ENCODE measurements at regions not wholly inside any gene's neighbourhood (a gene's known extent, or its start where the extent isn't known, plus 50 kb on each side); places are given as distances from the start of the nearest gene placed in this dataset.

GRCh38 chr1:182249201-182249676 lies 142.4 kb downstream of the GLUL start (continued):
- TF ChIP-seq, protein P1, sequence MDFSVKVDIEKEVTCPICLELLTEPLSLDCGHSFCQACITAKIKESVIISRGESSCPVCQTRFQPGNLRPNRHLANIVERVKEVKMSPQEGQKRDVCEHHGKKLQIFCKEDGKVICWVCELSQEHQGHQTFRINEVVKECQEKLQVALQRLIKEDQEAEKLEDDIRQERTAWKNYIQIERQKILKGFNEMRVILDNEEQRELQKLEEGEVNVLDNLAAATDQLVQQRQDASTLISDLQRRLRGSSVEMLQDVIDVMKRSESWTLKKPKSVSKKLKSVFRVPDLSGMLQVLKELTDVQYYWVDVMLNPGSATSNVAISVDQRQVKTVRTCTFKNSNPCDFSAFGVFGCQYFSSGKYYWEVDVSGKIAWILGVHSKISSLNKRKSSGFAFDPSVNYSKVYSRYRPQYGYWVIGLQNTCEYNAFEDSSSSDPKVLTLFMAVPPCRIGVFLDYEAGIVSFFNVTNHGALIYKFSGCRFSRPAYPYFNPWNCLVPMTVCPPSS (IDR thresholded peaks at IDR 0.05), result no peak
- no peak for TF ChIP-seq MNT (IDR thresholded peaks at IDR 0.05)
- TF ChIP-seq, protein P2, sequence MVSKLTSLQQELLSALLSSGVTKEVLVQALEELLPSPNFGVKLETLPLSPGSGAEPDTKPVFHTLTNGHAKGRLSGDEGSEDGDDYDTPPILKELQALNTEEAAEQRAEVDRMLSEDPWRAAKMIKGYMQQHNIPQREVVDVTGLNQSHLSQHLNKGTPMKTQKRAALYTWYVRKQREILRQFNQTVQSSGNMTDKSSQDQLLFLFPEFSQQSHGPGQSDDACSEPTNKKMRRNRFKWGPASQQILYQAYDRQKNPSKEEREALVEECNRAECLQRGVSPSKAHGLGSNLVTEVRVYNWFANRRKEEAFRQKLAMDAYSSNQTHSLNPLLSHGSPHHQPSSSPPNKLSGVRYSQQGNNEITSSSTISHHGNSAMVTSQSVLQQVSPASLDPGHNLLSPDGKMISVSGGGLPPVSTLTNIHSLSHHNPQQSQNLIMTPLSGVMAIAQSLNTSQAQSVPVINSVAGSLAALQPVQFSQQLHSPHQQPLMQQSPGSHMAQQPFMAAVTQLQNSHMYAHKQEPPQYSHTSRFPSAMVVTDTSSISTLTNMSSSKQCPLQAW (CRISPR knock-in tag; IDR thresholded peaks at IDR 0.05), result peak; percentile 59
- no peak for TF ChIP-seq ZNF101 (CRISPR knock-in tag; IDR thresholded peaks at IDR 0.05; ENCODE audit: borderline replicate concordance, low read depth)
- no peak for TF ChIP-seq ZNF530 (CRISPR knock-in tag; IDR thresholded peaks at IDR 0.05; ENCODE audit: low read depth)
- no peak for TF ChIP-seq ZNF773 (CRISPR knock-in tag; IDR thresholded peaks at IDR 0.05; ENCODE audit: borderline replicate concordance)
- TF ChIP-seq HNF4A (CRISPR knock-in tag; IDR thresholded peaks at IDR 0.05), result peak; percentile 81
- peak; percentile 67; the same call in 1 of the 2 replicates for TF ChIP-seq ZNF441 (CRISPR knock-in tag; IDR thresholded peaks at IDR 0.05; ENCODE audit: borderline replicate concordance)
- TF ChIP-seq SP4 (CRISPR knock-in tag; IDR thresholded peaks at IDR 0.05), result no peak; the same call in 1 of the 2 replicates
- no peak for TF ChIP-seq HIVEP1 (CRISPR knock-in tag; IDR thresholded peaks at IDR 0.05)
- no peak for TF ChIP-seq TBL1XR1 (IDR thresholded peaks at IDR 0.05; ENCODE audit: borderline replicate concordance, low read length, partially characterized antibody)
- no peak for TF ChIP-seq ZNF572 (CRISPR knock-in tag; IDR thresholded peaks at IDR 0.05)
- 0 out of 2 replicates have a peak, but pooled peaks have one; percentile 66 for TF ChIP-seq RFXAP (CRISPR knock-in tag; IDR thresholded peaks at IDR 0.05; ENCODE audit: borderline replicate concordance)
- peak in 1 of 2 experiments; percentile 44; a peak in 1 of 4 replicates for TF ChIP-seq EP300 (IDR thresholded peaks at IDR 0.05; ENCODE audit: low read depth in 2 of 2, low read length in 2 of 2)
- TF ChIP-seq EP300 (CRISPR knock-in tag; IDR thresholded peaks at IDR 0.05; ENCODE audit: borderline replicate concordance), result peak; percentile 53; the same call in 1 of the 2 replicates
- peak; percentile 51; the same call in 1 of the 2 replicates for TF ChIP-seq POLR2AphosphoS5 (IDR thresholded peaks at IDR 0.05; ENCODE audit: low read depth, low read length)
- no peak for TF ChIP-seq USF2 (IDR thresholded peaks at IDR 0.05; ENCODE audit: low read depth, low read length)
- no peak for TF ChIP-seq USF2 (CRISPR knock-in tag; IDR thresholded peaks at IDR 0.05; ENCODE audit: borderline replicate concordance)
- TF ChIP-seq ZNF10 (CRISPR knock-in tag; IDR thresholded peaks at IDR 0.05; ENCODE audit: borderline replicate concordance, low read depth), result no peak
- no peak for TF ChIP-seq ATRX (CRISPR knock-in tag; IDR thresholded peaks at IDR 0.05; ENCODE audit: borderline replicate concordance)
